HEK293 (cell line): ENCODE measurements at regions not wholly inside any gene's neighbourhood (a gene's known extent, or its start where the extent isn't known, plus 50 kb on each side); places are given as distances from the start of the nearest gene placed in this dataset.

ENCODE experiments used
- CTCF ChIA-PET: fragments of 350-600 bp; formaldehyde crosslinking; extraction: SDS; loops from one replicate; lab custom pipeline; 2021; ENCODE audit warnings: antibody characterized with exemption; lab: Yijun Ruan, JAX
- POLR2A ChIA-PET: fragments of 300-600 bp; formaldehyde crosslinking; extraction: SDS; loops from one replicate; lab custom pipeline; 2020; ENCODE audit warnings: antibody characterized with exemption, inconsistent platforms; lab: Yijun Ruan, JAX
- H3K27ac ChIP-seq: fragments of 200-500 bp; sonication (Bioruptor generic); 2 replicates; pipeline ENCODE4 v1.5.1; 2014; ENCODE audit warnings: low read depth, low read length, control low read depth, inconsistent platforms; ENCODE audit errors: extremely low read depth
- H3K36me3 ChIP-seq, 2 experiments: fragments of 200-500 bp in 1 of 2; sonication (Bioruptor generic) in 1 of 2; 1 replicate in 1 of 2; 2 replicates in 1 of 2; pipeline ENCODE4 v1.5.1; 2014 to 2017; ENCODE audit warnings: inconsistent platforms in 2 of 2, low read length in 2 of 2; ENCODE audit not compliant: control insufficient read depth in 2 of 2, insufficient read depth in 1 of 2
- H3K4me1 ChIP-seq: fragments of 200-500 bp; sonication (Bioruptor generic); 2 replicates; pipeline ENCODE4 v1.5.1; 2014; ENCODE audit warnings: mild to moderate bottlenecking, low read length, inconsistent platforms; ENCODE audit not compliant: control insufficient read depth, insufficient read depth
- H3K4me3 ChIP-seq: 2 replicates; pipeline ENCODE4 v1.5.1; 2011; ENCODE audit warnings: low read depth, mild to moderate bottlenecking, control low read depth, low read length, moderate library complexity
- H3K9me3 ChIP-seq: fragments of 200-500 bp; sonication (Bioruptor generic); 2 replicates; pipeline ENCODE4 v1.5.1; 2014; ENCODE audit warnings: low read depth, low read length, inconsistent platforms; ENCODE audit not compliant: control insufficient read depth, insufficient read depth
- GLI2 ChIP-seq: fragments of 450-650 bp; formaldehyde crosslinking; IDR thresholded peaks from 2 replicates; pipeline ENCODE4; 2017; ENCODE audit warnings: missing biosample characterization, missing genetic modification characterization, low read depth, borderline replicate concordance
- PRDM6 ChIP-seq: fragments of 450-650 bp; formaldehyde crosslinking; IDR thresholded peaks from 2 replicates; pipeline ENCODE4 v1.5.1; 2017; ENCODE audit warnings: missing biosample characterization, missing genetic modification characterization
- ZBTB1 ChIP-seq: fragments of 450-650 bp; formaldehyde crosslinking; IDR thresholded peaks from 2 replicates; pipeline ENCODE4 v1.5.1; 2016; ENCODE audit warnings: missing biosample characterization, missing genetic modification characterization
- ZBTB49 ChIP-seq: fragments of 450-650 bp; formaldehyde crosslinking; IDR thresholded peaks from 2 replicates; pipeline ENCODE4 v1.5.1; 2016; ENCODE audit warnings: missing biosample characterization, missing genetic modification characterization, low read depth
- ZNF114 ChIP-seq: fragments of 450-650 bp; formaldehyde crosslinking; IDR thresholded peaks from 2 replicates; pipeline ENCODE4 v1.5.0; 2017; ENCODE audit warnings: missing biosample characterization, missing genetic modification characterization
- ZNF169 ChIP-seq: fragments of 450-650 bp; formaldehyde crosslinking; IDR thresholded peaks from 2 replicates; pipeline ENCODE4 v1.5.1; 2016; ENCODE audit warnings: missing biosample characterization, missing genetic modification characterization
- ZNF266 ChIP-seq: fragments of 450-650 bp; formaldehyde crosslinking; IDR thresholded peaks from 2 replicates; pipeline ENCODE4 v1.5.1; 2016; ENCODE audit warnings: missing biosample characterization, missing genetic modification characterization, low read depth
- ZNF501 ChIP-seq: fragments of 450-650 bp; formaldehyde crosslinking; IDR thresholded peaks from 2 replicates; pipeline ENCODE4 v1.5.1; 2016; ENCODE audit warnings: missing biosample characterization, missing genetic modification characterization
- ZNF513 ChIP-seq: fragments of 450-650 bp; IDR thresholded peaks from 2 replicates; pipeline ENCODE4 v1.5.1; 2018; ENCODE audit warnings: missing biosample characterization, missing genetic modification characterization
- ZNF529 ChIP-seq: fragments of 450-650 bp; formaldehyde crosslinking; IDR thresholded peaks from 2 replicates; pipeline ENCODE4 v1.5.1; 2017; ENCODE audit warnings: missing genetic modification characterization, missing biosample characterization; ENCODE audit not compliant: insufficient replicate concordance
- ZNF544 ChIP-seq: fragments of 450-650 bp; formaldehyde crosslinking; IDR thresholded peaks from 2 replicates; pipeline ENCODE4 v1.5.0; 2017; ENCODE audit warnings: missing biosample characterization, missing genetic modification characterization
- ZNF792 ChIP-seq: fragments of 450-650 bp; formaldehyde crosslinking; IDR thresholded peaks from 2 replicates; pipeline ENCODE4 v1.5.1; 2016; ENCODE audit warnings: missing biosample characterization, missing genetic modification characterization

GRCh38 chrX:139237141-139237540, 293.4 kb upstream of the F9 start:
- Histone ChIP-seq H3K27ac (no peak overlapping the region), H3K4me3 (no peak overlapping the region), H3K36me3 (no peaks in the 10 kb centered on the region), H3K4me1 (no peaks in the 10 kb centered on the region), H3K9me3 (no peaks in the 10 kb centered on the region)
- CTCF ChIA-PET = interaction anchor here (1.2 kb wide), 1 partner anchor 9 kb away, joined by 4 read pairs; no protein-coding TSS in a partner anchor
- POLR2A ChIA-PET = no interaction called here
- TF ChIP-seq ZNF501 (tag by site-specific recombination) (no peak), ZNF114 (tag by site-specific recombination) (no peak), ZNF792 (tag by site-specific recombination) (no peak)

- Histone ChIP-seq H3K4me1 (no peaks in the 10 kb centered on the region), H3K36me3 (no peaks in the 10 kb centered on the region), H3K9me3 (no peaks in the 10 kb centered on the region), H3K4me3 (no peak overlapping the region), H3K27ac (no peak overlapping the region)
- TF ChIP-seq PRDM6 (tag by site-specific recombination) = no peak
- peak; percentile 83 for TF ChIP-seq ZNF513 (tag by site-specific recombination)
- ChIA-PET POLR2A (no interaction called here), CTCF (no interaction called here)
These were observed 295.6 kb upstream of the F9 start for GRCh38 chrX:139234898-139235297.

- POLR2A ChIA-PET = no interaction called here
- Histone ChIP-seq H3K4me1 (no peaks in the 10 kb centered on the region), H3K9me3 (no peaks in the 10 kb centered on the region), H3K4me3 (no peak overlapping the region), H3K27ac (no peak overlapping the region), H3K36me3 (no peaks in the 10 kb centered on the region)
- TF ChIP-seq ZNF169 = no peak
- no peak for TF ChIP-seq ZNF544 (tag by site-specific recombination)
- TF ChIP-seq ZBTB49 = no peak
- TF ChIP-seq ZNF266 (tag by site-specific recombination) = no peak
- TF ChIP-seq ZBTB1 (tag by site-specific recombination) = no peak
- no peak for TF ChIP-seq ZNF529 (tag by site-specific recombination)
- no peak for TF ChIP-seq GLI2 (tag by site-specific recombination)
- CTCF ChIA-PET = no interaction called here
These were observed 305.4 kb upstream of the F9 start for GRCh38 chrX:139224953-139225665.
